Mesendoderm (in vitro differentiated cells): ENCODE measurements at regions not wholly inside any gene's neighbourhood (a gene's known extent, or its start where the extent isn't known, plus 50 kb on each side); places are given as distances from the start of the nearest gene placed in this dataset.

Source experiments
- DNase-seq: peaks from one replicate; pipeline ENCODE4 v3.0.0; 2013
- H2AK5ac ChIP-seq: 2 replicates; pipeline ENCODE4 v1.6.1; 2013; ENCODE audit warnings: low read length, inconsistent platforms
- H2BK120ac ChIP-seq: 2 replicates; pipeline ENCODE4 v1.6.1; 2013; ENCODE audit warnings: low read depth, mild to moderate bottlenecking, low read length, moderate library complexity, mixed read lengths
- H2BK15ac ChIP-seq: replicated peaks from 2 replicates; pipeline ENCODE4 v1.6.1; 2013; ENCODE audit warnings: low read depth, mild to moderate bottlenecking, moderate library complexity
- H2BK5ac ChIP-seq: 2 replicates; pipeline ENCODE4 v1.6.1; 2013; ENCODE audit warnings: low read length, inconsistent platforms
- H3K18ac ChIP-seq: 2 replicates; pipeline ENCODE4 v1.6.1; 2013; ENCODE audit warnings: mild to moderate bottlenecking, low read length, mixed read lengths
- H3K23ac ChIP-seq: one replicate; pipeline ENCODE4 v1.6.1; 2013; ENCODE audit warnings: low read length
- H3K27ac ChIP-seq: 2 replicates; pipeline ENCODE4 v1.5.1; 2013; ENCODE audit warnings: low read depth, mild to moderate bottlenecking, inconsistent platforms, low read length, moderate library complexity
- H3K27me3 ChIP-seq: 2 replicates; pipeline ENCODE4 v1.6.1; 2013; ENCODE audit warnings: low read length, control low read depth, mild to moderate bottlenecking, inconsistent platforms; ENCODE audit not compliant: insufficient read depth, poor library complexity
- H3K36me3 ChIP-seq: 2 replicates; pipeline ENCODE4 v1.6.1; 2013; ENCODE audit warnings: low read length, inconsistent platforms; ENCODE audit not compliant: control insufficient read depth, insufficient read depth
- H3K4ac ChIP-seq: one replicate; pipeline ENCODE4 v1.6.1; 2013; ENCODE audit warnings: low read depth, mild to moderate bottlenecking, low read length, moderate library complexity
- H3K4me1 ChIP-seq: 2 replicates; pipeline ENCODE4 v1.6.1; 2013; ENCODE audit warnings: low read depth, low read length, inconsistent platforms; ENCODE audit not compliant: control insufficient read depth
- H3K4me2 ChIP-seq: 2 replicates; pipeline ENCODE4 v1.6.1; 2013; ENCODE audit warnings: low read length
- H3K4me3 ChIP-seq: 2 replicates; pipeline ENCODE4 v1.5.1; 2013; ENCODE audit warnings: mild to moderate bottlenecking, low read length
- H3K56ac ChIP-seq: one replicate; pipeline ENCODE4 v1.6.1; 2013; ENCODE audit warnings: low read length
- H3K79me1 ChIP-seq: 2 replicates; pipeline ENCODE4 v1.6.1; 2013; ENCODE audit warnings: low read length, inconsistent platforms
- H3K79me2 ChIP-seq: 2 replicates; pipeline ENCODE4 v1.6.1; 2013; ENCODE audit warnings: mild to moderate bottlenecking, low read length; ENCODE audit not compliant: control insufficient read depth, insufficient read depth
- H3K9ac ChIP-seq: 2 replicates; pipeline ENCODE4 v1.6.1; 2013; ENCODE audit warnings: low read length, inconsistent platforms
- H4K5ac ChIP-seq: one replicate; pipeline ENCODE4 v1.6.1; 2013; ENCODE audit warnings: low read length
- H4K8ac ChIP-seq: one replicate; pipeline ENCODE4 v1.6.1; 2013; ENCODE audit warnings: low read depth, mild to moderate bottlenecking, control low read depth, low read length, moderate library complexity
- WGBS: extraction: QIAGEN DNeasy Blood & Tissue Kit; methylation state at CpG from one replicate; pipeline ENCODE4 v1.1.7; 2013; ENCODE audit warnings: low lambda C conversion rate, missing lambda C conversion rate; ENCODE audit not compliant: insufficient coverage; ENCODE audit errors: extremely low coverage; 5-methylcytosine and 5-hydroxymethylcytosine counted together

DNA sequence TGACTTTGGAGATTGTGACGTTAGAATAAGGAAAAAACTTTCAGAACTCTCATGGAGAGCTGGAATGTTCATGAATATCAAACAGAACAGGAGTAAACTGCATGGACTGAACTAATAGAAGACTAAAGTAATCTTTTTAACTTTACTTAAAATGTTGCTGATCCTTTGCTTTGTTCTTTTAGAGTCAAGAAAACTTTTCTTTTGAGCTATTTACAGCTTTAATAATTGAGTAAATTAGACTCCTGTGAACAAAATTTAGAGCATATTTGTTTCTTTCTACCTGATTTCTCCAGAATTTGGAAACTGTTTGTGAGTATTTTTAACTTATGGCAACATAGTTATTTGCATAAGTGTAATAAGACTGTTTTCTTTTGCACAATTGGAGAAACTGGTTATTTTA lies 146.3 kb downstream of the CDCA7 start:
- Histone ChIP-seq H2AK5ac (no peak overlapping the region), H3K36me3 (no peaks in the 10 kb centered on the region), H3K27ac (no peak overlapping the region), H3K4me1 (no peaks in the 10 kb centered on the region), H3K4ac (no peak overlapping the region), H3K56ac (no peak overlapping the region), H2BK15ac (no peak overlapping the region), H3K79me1 (no peaks in the 10 kb centered on the region), H3K4me2 (no peak overlapping the region), H2BK120ac (no peak overlapping the region), H4K5ac (no peak overlapping the region), H3K23ac (no peak overlapping the region), H4K8ac (no peak overlapping the region), H3K18ac (no peak overlapping the region), H3K9ac (no peak overlapping the region), H3K79me2 (no peaks in the 10 kb centered on the region), H3K27me3 (no peaks in the 10 kb centered on the region), H2BK5ac (no peak overlapping the region), H3K4me3 (no peak overlapping the region)
- no CpG with 5 or more reads among the region's 1 CpG for WGBS
- peak; percentile 16 for DNase-seq

DNA sequence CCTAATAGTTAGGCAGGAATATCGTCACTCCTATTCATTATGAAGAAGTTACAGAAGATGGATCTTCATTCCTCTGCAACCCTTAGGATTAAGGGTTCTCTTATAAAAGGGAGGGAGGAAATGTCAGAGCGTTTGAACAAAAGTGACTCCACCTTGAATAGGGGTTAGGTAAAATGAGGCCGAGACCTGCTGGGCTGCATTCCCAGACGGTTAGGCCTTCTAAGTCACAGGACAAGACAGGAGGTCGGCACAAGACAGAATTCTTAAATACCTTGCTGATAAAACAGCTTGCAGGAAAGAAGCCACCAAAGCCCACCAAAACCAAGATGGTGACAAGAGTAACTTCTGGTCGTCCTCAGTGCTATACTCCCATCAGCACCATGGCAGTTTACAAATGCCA lies 147.6 kb downstream of the CDCA7 start:
- H3K36me3 ChIP-seq = no peaks in the 10 kb centered on the region
- H2BK15ac ChIP-seq = no peak overlapping the region
- H2BK5ac ChIP-seq = no peak overlapping the region
- no peaks in the 10 kb centered on the region for H3K27me3 ChIP-seq
- no peak overlapping the region for H4K8ac ChIP-seq
- no peak for DNase-seq
- no peak overlapping the region for H3K9ac ChIP-seq
- H3K27ac ChIP-seq = no peak overlapping the region
- H3K79me2 ChIP-seq = no peaks in the 10 kb centered on the region
- no peak overlapping the region for H3K4ac ChIP-seq
- no peak overlapping the region for H2BK120ac ChIP-seq
- H3K79me1 ChIP-seq = no peaks in the 10 kb centered on the region
- no peak overlapping the region for H3K18ac ChIP-seq
- no peak overlapping the region for H2AK5ac ChIP-seq
- H3K4me2 ChIP-seq = no peak overlapping the region
- no peak overlapping the region for H4K5ac ChIP-seq
- no CpG with 5 or more reads among the region's 6 CpGs for WGBS
- no peak overlapping the region for H3K56ac ChIP-seq
- no peaks in the 10 kb centered on the region for H3K4me1 ChIP-seq
- no peak overlapping the region for H3K23ac ChIP-seq
- H3K4me3 ChIP-seq = no peak overlapping the region

DNA sequence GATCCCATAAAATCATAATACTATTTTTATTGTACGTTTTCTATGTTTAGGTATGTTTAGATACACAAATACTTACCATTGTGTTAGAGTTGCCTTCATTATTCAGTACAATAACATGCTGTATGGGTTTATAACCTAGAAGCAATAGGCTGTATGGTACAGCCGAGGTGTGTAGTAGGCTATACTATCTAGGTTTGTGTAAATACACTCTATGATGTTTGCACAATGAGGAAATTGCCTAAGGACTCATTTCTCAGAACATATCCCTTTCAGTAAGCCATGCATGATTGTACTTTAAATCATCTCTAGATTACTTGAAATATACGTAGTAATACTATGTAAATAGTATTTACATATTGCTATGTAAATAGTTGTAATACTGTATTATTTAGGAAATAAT lies 156.7 kb downstream of the CDCA7 start:
- Histone ChIP-seq H3K36me3 (no peaks in the 10 kb centered on the region), H3K27me3 (no peaks in the 10 kb centered on the region), H3K79me2 (no peaks in the 10 kb centered on the region), H4K8ac (no peak overlapping the region), H3K79me1 (no peaks in the 10 kb centered on the region), H2BK5ac (no peak overlapping the region), H4K5ac (no peak overlapping the region), H2BK120ac (no peak overlapping the region), H3K4me2 (no peak overlapping the region), H3K9ac (no peak overlapping the region), H3K27ac (no peak overlapping the region), H2AK5ac (no peak overlapping the region), H2BK15ac (no peak overlapping the region), H3K4ac (no peak overlapping the region), H3K56ac (no peak overlapping the region), H3K23ac (no peak overlapping the region), H3K18ac (no peak overlapping the region), H3K4me3 (no peak overlapping the region), H3K4me1 (no peaks in the 10 kb centered on the region)
- DNase-seq = no peak
- WGBS = no CpG with 5 or more reads among the region's 3 CpGs

- H3K4ac ChIP-seq = no peak overlapping the region
- no peak overlapping the region for H2AK5ac ChIP-seq
- H3K56ac ChIP-seq = no peak overlapping the region
- no peak overlapping the region for H3K4me3 ChIP-seq
- no peak overlapping the region for H3K27ac ChIP-seq
- H4K5ac ChIP-seq = no peak overlapping the region
- no peak overlapping the region for H2BK5ac ChIP-seq
- H3K9ac ChIP-seq = no peak overlapping the region
- no peaks in the 10 kb centered on the region for H3K4me1 ChIP-seq
- H3K23ac ChIP-seq = no peak overlapping the region
- peak; percentile 33 for DNase-seq
- H3K79me2 ChIP-seq = no peaks in the 10 kb centered on the region
- no peaks in the 10 kb centered on the region for H3K79me1 ChIP-seq
- no peak overlapping the region for H3K18ac ChIP-seq
- no peaks in the 10 kb centered on the region for H3K36me3 ChIP-seq
- no peak overlapping the region for H3K4me2 ChIP-seq
- no CpG with 5 or more reads among the region's 1 CpG for WGBS
- H3K27me3 ChIP-seq = no peaks in the 10 kb centered on the region
- no peak overlapping the region for H2BK120ac ChIP-seq
- no peak overlapping the region for H2BK15ac ChIP-seq
- no peak overlapping the region for H4K8ac ChIP-seq
Measured at GRCh38 chr2:173511942-173512341, 157.3 kb downstream of the CDCA7 start.

DNA sequence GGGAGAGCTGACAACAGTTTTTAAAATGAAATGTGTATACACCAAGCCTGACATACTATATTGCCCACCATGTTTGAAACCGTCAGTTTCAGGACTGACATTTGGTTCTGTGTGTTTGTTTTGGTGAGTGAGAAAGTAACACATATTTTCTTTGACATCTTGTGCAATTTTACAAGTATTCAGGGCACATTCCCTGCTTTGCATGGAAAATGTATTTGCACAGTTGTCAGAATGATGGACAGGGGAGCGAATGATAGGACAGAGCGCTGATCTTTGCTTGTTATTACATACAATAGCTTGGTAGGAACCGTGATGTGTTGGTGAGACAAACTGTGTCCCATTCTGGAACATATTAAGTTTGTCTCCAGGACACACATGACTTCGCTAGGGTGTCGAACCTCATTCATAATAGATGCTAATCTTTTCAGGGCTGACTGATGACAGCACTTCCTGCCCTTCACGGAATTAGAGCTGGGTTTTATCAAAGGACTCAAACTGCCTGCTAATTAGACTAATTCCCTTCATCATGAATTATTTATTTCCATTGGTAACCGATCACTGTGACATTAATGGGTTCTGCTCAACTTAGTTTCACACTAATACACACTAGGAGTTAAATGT lies 158.5 kb downstream of the CDCA7 start:
- H3K23ac ChIP-seq = no peak overlapping the region
- no peak for DNase-seq
- H3K4me1 ChIP-seq = no peaks in the 10 kb centered on the region
- no peaks in the 10 kb centered on the region for H3K27me3 ChIP-seq
- H4K8ac ChIP-seq = no peak overlapping the region
- no peaks in the 10 kb centered on the region for H3K79me2 ChIP-seq
- no peak overlapping the region for H3K4me3 ChIP-seq
- no peak overlapping the region for H3K18ac ChIP-seq
- no CpG with 5 or more reads among the region's 8 CpGs for WGBS
- H4K5ac ChIP-seq = no peak overlapping the region
- no peak overlapping the region for H2AK5ac ChIP-seq
- H2BK15ac ChIP-seq = no peak overlapping the region
- H2BK5ac ChIP-seq = no peak overlapping the region
- H3K36me3 ChIP-seq = no peaks in the 10 kb centered on the region
- H3K4ac ChIP-seq = no peak overlapping the region
- H3K27ac ChIP-seq = no peak overlapping the region
- H3K56ac ChIP-seq = no peak overlapping the region
- H2BK120ac ChIP-seq = no peak overlapping the region
- no peak overlapping the region for H3K9ac ChIP-seq
- H3K79me1 ChIP-seq = no peaks in the 10 kb centered on the region
- no peak overlapping the region for H3K4me2 ChIP-seq

- no peak overlapping the region for H3K4me2 ChIP-seq
- WGBS = no CpG with 5 or more reads among the region's 2 CpGs
- no peak overlapping the region for H3K4me3 ChIP-seq
- H3K23ac ChIP-seq = no peak overlapping the region
- no peaks in the 10 kb centered on the region for H3K4me1 ChIP-seq
- no peak overlapping the region for H2BK15ac ChIP-seq
- H3K4ac ChIP-seq = no peak overlapping the region
- H3K18ac ChIP-seq = no peak overlapping the region
- H3K27me3 ChIP-seq = no peaks in the 10 kb centered on the region
- H2BK5ac ChIP-seq = no peak overlapping the region
- H2AK5ac ChIP-seq = no peak overlapping the region
- no peaks in the 10 kb centered on the region for H3K79me2 ChIP-seq
- H3K9ac ChIP-seq = no peak overlapping the region
- no peak overlapping the region for H4K5ac ChIP-seq
- H3K36me3 ChIP-seq = no peaks in the 10 kb centered on the region
- H2BK120ac ChIP-seq = no peak overlapping the region
- no peak overlapping the region for H3K56ac ChIP-seq
- DNase-seq = no peak
- H3K27ac ChIP-seq = no peak overlapping the region
- H4K8ac ChIP-seq = no peak overlapping the region
- H3K79me1 ChIP-seq = no peaks in the 10 kb centered on the region
Measured at GRCh38 chr2:173520918-173521317, 166.2 kb downstream of the CDCA7 start.
